ENCODE measurements at regions not wholly inside any gene's neighbourhood (a gene's known extent, or its start where the extent isn't known, plus 50 kb on each side); places are given as distances from the start of the nearest gene placed in this dataset.

DNA sequence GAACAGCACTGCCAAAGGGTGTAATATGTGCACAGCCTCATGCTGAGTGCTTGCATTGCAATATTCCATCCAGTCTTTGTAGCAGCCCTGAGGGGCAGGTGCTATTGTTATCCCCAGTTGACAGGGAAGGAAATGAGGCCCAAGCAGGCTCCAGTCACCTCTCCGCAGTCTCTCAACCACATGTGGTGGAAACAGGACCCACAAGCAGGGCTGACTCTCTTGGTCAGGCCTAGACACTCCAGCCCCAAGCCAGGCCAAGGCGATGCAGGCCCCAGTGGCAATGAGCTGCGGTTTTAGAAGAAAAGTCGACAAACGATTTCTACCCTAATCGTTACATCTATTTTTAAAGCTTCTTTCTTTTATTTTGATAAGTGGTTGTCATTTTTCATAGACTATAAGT is 52.6 kb upstream of the GADD45A start:
- H3K27me3 Mint-ChIP-seq: peaks cover 2% of the 10 kb centered on the region
- no peak overlapping the region for H3K4me3 Mint-ChIP-seq
- no peak overlapping the region for H3K27ac Mint-ChIP-seq
- H3K36me3 Mint-ChIP-seq (ENCODE audit: low read depth): no peaks in the 10 kb centered on the region
- peaks cover 2% of the 10 kb centered on the region for H3K4me1 Mint-ChIP-seq
- H3K9me3 Mint-ChIP-seq: no peaks in the 10 kb centered on the region
- intact Hi-C loops (cut with micrococcal nuclease): no loop called here
- DNase-seq: no peak

DNA sequence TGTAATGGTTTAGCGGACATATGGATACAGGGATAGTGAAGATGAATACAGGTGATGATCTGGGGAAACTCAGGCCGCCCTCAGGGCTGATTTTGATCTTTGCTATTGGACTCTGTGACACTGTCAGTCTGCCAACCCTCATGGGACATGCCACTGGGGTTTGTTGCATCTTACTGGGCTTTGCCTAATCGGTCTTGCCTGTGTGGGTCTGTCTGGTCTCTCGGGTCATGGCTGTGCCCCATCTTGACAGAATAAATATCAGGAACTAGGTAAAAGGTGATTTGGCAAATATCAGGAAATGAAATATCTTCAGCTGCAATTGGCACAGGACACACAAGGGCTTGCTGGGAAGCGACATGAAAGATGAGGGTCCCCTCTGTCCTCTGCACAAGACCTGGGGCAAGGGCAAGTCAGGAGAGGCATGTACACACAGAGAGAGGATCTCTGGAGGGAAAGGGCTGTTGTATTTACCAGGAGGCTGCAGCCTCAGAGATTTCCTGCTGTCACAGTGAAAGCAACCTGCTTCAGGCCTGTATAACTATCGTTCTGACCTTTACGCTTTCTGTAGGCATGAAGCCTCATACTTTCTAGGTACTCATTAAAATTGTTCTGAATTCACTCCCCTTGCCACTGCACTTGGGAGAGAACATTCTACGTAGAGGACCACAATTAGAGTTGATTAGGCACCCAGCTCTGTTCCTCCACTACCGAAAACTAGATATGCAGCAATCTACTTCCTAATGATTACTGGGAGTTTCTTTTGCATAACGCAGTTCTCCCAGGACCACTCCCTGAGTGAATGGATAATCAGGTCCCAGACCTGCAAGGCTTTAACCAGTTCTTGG is 52.0 kb upstream of the GADD45A start:
- Mint-ChIP-seq H3K27me3 (peaks cover 6% of the 10 kb centered on the region), H3K9me3 (no peaks in the 10 kb centered on the region), H3K4me3 (no peak overlapping the region), H3K36me3 (ENCODE audit: low read depth) (no peaks in the 10 kb centered on the region), H3K27ac (no peak overlapping the region), H3K4me1 (peaks cover 2% of the 10 kb centered on the region)
- no peak for DNase-seq
- intact Hi-C loops (cut with micrococcal nuclease): no loop called here

DNA sequence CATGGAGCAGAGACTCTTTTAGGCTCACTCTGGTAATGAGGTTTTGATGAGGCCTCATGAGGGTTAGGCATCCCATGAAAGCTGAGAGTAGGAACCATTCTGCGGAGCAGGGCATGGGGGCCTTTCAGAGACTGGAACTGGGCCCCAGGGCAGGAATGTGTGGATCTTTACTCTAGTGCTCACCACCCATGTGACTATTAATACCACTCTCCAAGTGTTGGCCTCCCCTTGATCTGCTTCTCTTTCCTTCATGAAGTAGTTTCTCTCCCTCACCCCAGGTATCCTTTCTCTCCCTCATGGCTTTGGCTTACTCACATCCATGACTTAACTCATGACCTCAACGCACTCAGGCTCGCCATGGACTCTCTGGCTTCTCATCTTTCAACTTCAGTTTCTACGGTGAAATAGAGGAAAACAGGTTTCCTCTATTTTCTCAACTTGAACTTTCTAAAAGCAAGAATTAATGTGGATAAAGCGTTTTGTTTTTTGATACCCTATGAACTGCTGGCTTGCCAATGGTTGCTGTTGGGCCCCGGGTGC is 50.5 kb upstream of the GADD45A start:
- Mint-ChIP-seq H3K9me3 (no peaks in the 10 kb centered on the region), H3K27ac (no peak overlapping the region), H3K27me3 (peaks cover 6% of the 10 kb centered on the region), H3K4me1 (peaks cover 2% of the 10 kb centered on the region), H3K4me3 (no peak overlapping the region), H3K36me3 (ENCODE audit: low read depth) (no peaks in the 10 kb centered on the region)
- no peak for DNase-seq
- intact Hi-C loops (cut with micrococcal nuclease): no loop called here

DNA sequence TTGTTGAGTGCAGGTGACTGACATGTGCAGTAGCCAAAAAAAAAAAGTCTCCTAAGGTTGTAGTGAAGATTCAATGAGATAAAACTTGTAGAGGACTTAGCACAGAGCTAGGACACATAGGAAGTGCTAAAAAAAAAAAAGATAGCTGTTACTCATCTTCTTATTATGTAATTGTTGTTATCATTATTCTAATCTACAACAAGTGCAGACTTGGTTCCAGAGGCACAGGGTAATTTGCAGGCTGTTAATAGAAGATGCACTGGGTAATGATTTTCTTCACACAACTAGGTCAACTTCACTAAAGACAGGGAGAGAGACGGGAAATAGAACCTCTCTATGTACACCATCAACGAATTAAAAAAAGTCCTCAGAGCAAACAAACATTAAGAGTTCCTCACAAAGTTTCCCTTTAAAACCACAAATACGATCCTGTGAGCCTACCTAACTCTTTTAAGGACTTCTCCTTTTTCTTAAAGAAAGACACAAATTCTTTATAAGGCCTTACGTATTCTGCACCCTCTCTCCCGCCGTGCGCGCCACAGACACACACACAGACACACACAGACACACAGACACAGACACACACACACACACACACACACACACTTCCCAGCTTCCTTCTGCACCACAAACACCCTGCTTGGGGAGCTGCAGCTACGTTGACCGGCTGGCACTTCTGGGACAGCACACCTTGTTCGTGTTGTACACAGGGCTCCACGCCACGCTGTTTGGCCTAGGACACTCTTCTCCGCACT is 49.8 kb upstream of the GADD45A start:
- no peak for DNase-seq
- Mint-ChIP-seq H3K4me3 (no peak overlapping the region), H3K4me1 (peaks cover 2% of the 10 kb centered on the region), H3K36me3 (ENCODE audit: low read depth) (no peaks in the 10 kb centered on the region), H3K27me3 (peaks cover 4% of the 10 kb centered on the region), H3K27ac (no peak overlapping the region), H3K9me3 (no peaks in the 10 kb centered on the region)
- intact Hi-C loops (cut with micrococcal nuclease): no loop called here

Data from activated CD4-positive, alpha-beta T cell treated with anti-CD3 and anti-CD28 coated beads, Interleukin-2, amount 10 ng/mL, durations not matched to agents 24 days and 14 days (primary cell).